ENCODE measurements at regions not wholly inside any gene's neighbourhood (a gene's known extent, or its start where the extent isn't known, plus 50 kb on each side); places are given as distances from the start of the nearest gene placed in this dataset.
A peak's percentile ranks its signal among the peaks of the same experiment; 100 is the strongest.

DNA sequence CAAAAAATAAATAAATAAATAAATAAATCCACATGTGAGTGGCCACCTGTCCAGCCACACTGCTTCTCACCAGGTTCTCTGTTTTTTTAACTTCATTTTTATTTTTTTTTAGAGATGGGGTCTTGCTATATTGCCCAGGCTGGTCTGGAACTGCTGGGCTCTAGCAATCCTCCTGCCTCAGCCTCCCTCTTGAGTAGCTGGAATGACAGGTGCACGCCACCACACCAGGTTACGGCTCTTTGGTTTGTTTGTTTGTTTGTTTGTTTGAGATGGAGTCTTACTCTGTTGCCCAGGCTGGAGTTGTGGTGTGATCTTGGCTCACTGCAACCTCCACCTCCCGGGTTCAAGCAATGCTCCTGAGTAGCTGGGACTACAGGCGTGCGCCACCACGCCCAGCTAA, 94.5 kb upstream of the CACNA1A start:
- H3K4me3 ChIP-seq (ENCODE audit: low read length), result no peak overlapping the region
- no peak for DNase-seq (ENCODE audit: low read depth)
- TF ChIP-seq CTCF (conservative IDR thresholded peaks at IDR 0.05; ENCODE audit: low read depth, low read length), result no peak

- no peak for DNase-seq (ENCODE audit: low read depth)
- no peak for TF ChIP-seq CTCF (conservative IDR thresholded peaks at IDR 0.05; ENCODE audit: low read depth, low read length)
- H3K4me3 ChIP-seq (ENCODE audit: low read length), result no peak overlapping the region
Measured at GRCh38 chr19:13600091-13600490, 93.8 kb upstream of the CACNA1A start.

- no peak for TF ChIP-seq CTCF (conservative IDR thresholded peaks at IDR 0.05; ENCODE audit: low read depth, low read length)
- H3K4me3 ChIP-seq (ENCODE audit: low read length), result no peak overlapping the region
- no peak for DNase-seq (ENCODE audit: low read depth)
Measured at GRCh38 chr19:13599681-13600080, 93.4 kb upstream of the CACNA1A start.

DNA sequence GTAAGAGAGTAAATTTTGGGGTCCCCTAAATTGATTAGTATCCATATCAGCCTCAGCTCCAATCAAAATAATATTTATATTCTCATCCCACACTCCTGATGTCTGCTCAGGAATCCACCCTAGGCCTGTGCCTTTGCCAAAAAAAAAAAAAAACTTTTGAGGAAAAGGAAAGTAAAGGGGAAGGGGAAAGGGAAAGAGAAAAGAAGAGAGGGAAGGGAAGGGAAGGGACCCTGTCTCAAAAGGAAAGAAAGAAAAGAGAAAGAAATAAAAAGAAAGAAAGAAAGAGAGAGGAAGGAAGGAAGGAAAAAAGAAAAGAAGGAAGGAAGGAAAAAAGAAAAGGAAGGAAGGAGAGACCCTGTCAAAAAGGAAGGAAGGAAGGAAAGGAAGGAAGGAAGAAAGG, 91.8 kb upstream of the CACNA1A start:
- H3K4me3 ChIP-seq (ENCODE audit: low read length), result no peak overlapping the region
- no peak for TF ChIP-seq CTCF (conservative IDR thresholded peaks at IDR 0.05; ENCODE audit: low read depth, low read length)

DNA sequence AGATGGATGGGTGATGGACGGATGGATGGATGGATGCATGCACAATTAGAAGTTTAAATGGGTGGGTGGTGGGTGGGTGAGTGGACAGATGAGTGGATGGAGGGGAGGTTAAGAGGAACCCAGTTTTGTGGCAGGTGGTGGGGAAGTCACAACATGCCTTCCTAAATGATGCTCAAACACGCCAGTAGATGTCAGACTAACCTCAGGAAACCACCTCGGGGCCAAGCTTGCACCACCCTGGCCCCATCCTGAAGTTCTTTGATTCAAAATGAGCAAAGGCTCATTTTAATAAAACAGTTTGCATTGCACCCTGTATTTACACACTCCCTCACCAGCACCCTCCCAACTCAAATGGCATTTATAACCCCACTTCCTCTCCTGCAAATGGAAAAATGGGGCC, 91.4 kb upstream of the CACNA1A start:
- no peak for DNase-seq (ENCODE audit: low read depth)
- peak; percentile 64 for TF ChIP-seq CTCF (conservative IDR thresholded peaks at IDR 0.05; ENCODE audit: low read depth, low read length)
- H3K4me3 ChIP-seq (ENCODE audit: low read length), result no peak overlapping the region

More for the DNA sequence above, 91.8 kb upstream of the CACNA1A start:
- no peak for DNase-seq (ENCODE audit: low read depth)

DNA sequence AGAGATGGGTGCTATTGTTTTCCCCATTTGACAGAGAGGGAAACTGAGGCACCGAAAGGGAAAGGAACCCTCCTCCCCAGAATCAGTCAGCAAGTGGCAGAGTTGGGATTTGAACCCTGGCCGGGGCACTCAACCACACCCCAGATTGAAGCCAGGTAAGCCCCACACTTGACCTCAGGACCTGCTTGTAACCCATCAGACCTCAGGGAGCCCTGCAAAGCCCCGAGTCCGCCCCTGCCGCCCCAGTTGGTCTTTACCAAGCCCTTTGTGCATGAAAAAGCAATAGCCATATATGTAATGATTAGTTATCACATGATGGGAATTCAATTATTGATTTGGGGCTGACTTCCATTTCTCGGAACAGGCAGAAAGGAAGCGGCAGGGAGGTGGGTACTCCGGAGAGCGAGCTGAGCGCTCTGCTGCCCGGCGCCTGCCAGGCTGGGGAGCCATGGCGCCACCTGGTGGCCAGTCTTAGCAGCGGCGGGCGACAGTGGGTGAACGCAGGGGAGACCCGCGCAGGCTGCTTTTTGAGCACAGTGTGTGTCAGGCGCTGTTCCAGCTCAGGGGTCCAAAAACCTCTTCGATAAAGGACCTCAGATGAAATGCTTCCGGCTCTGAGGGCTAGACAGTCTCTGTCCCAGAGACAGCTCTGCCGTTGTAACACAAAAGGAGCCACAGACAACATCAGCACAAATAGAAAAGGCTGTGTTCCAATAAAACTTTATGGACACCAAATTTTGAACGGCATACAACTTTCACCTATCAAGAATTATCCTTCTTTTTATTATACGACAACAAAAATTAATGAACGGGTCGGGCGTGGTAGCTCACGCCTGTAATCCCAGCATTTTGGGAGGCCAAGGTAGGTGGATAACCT, 82.9 kb upstream of the CACNA1A start:
- H3K4me3 ChIP-seq (ENCODE audit: low read length), result no peak overlapping the region
- peak; percentile 94 for TF ChIP-seq CTCF (conservative IDR thresholded peaks at IDR 0.05; ENCODE audit: low read depth, low read length)
- no peak for DNase-seq (ENCODE audit: low read depth)

GRCh38 chr19:13585512-13585911, 79.2 kb upstream of the CACNA1A start:
- TF ChIP-seq CTCF (conservative IDR thresholded peaks at IDR 0.05; ENCODE audit: low read depth, low read length), result no peak
- H3K4me3 ChIP-seq (ENCODE audit: low read length), result no peak overlapping the region
- DNase-seq (ENCODE audit: low read depth), result no peak

Measured in retinal pigment epithelial cell (primary cell).